HG02623 (cell line): ENCODE measurements at regions not wholly inside any gene's neighbourhood (a gene's known extent, or its start where the extent isn't known, plus 50 kb on each side); places are given as distances from the start of the nearest gene placed in this dataset.

Experiments used
- ATAC-seq: cut with Tn5 transposase; IDR thresholded peaks from one replicate; pipeline ENCODE4 v1.9.1; 2021; ENCODE audit warnings: moderate library complexity; ENCODE audit not compliant: unreplicated experiment

DNA sequence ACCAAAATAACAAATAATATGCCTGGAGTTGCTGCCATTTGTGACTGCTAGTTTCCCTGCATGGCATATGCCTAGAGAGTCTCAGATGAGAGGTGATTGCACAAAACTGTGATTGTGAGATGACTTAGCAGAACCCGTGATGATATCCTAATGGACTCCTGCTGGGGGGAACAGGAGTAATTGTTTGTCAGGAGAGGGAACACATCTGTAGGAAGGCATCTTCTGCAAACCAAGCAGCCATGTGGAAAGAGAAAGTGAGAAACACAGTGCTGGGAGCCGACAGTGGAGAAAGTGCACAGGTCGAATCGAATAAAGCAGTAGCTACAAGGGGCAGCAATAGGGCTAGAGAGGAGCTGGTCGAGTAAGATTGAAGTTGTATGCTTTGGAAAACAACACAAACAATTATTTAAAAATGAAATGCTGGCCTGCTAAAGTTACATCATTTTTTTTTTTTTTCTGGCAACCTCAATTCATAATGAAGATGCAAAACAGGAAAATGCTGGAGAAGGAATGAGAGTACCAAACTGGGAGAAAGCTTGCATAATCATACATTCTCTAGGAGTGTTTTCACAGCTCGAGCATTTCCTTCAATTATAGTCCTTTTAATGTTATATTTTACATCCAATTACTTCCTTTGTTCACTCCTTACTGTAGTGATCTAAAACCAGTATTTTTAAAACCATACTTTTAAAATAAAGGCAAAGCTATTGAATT, 494.2 kb upstream of the AGTR1 start:
- ATAC-seq, result no peak

DNA sequence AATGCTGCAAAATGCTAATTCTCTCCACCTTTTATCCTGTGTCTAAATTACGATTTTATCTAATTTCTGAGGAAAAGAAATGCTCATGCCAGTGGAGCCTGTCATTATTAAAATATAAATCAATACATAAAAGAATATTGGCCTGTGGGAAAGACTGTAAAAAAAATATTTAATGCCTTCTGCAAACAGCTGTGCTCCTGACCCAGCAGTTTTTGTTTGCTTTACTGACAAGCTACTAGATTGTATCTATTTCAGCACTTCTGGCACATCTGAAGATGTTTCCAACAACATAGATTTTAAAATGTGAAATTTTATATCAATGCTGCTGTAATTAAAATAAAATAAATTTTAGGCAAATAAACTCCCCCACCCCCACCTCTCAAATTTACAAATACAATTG, 493.6 kb upstream of the AGTR1 start:
- ATAC-seq, result no peak

DNA sequence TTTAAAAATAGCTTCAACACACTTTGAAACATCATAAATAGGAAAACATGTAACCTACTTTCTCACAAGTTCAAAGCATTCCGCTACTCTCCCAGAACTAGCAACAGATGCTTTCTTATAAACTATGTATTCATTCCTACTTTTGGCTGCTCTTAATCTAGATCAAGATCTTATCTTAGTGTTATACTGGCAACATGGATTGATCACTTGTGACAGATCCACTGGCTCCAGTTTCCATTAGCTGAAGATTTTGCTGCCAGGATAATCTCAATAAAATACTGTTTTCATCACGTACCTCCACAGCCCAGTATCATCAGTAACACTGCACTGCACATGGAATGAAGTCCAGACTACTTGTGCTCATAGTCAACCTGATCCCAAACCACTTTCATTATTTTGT, 491.7 kb upstream of the AGTR1 start:
- ATAC-seq, result no peak

DNA sequence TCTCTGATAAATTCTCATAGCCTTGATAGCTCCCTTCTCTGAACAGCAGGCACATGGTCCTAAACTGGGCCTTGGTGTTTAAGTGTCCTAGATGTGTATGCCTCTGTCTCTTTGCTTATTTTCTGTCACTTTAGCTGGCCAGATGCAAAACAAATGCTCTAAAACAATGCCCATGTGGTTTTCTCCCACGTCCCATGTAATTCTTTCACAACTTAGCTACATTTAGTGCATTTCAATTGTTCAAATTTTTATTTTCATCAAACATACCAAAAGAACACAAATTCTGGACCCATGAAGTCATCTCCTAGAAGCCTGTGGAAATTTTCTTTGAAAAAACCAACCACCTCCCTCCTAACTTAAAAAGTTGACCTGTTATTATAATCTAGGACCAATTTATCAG, 491.3 kb upstream of the AGTR1 start:
- ATAC-seq, result no peak

DNA sequence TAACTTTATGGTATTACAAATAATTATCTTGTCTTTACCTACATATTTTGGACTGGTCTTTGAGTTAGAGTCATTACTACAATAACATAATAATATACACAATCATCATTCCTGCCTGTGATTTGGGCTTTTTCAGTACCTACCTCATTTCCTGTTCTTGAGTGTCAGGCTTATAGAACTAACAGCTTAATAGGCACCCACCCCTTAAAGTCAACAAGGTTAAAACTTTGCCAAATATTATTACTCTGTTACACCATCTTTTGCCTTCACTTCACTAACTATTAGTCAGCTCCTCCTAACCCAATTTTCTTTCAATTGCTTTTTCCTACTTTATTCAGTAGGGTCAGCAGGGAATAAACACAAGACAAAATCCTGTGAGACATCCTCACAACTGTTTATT, 488.7 kb upstream of the AGTR1 start:
- ATAC-seq, result no peak

DNA sequence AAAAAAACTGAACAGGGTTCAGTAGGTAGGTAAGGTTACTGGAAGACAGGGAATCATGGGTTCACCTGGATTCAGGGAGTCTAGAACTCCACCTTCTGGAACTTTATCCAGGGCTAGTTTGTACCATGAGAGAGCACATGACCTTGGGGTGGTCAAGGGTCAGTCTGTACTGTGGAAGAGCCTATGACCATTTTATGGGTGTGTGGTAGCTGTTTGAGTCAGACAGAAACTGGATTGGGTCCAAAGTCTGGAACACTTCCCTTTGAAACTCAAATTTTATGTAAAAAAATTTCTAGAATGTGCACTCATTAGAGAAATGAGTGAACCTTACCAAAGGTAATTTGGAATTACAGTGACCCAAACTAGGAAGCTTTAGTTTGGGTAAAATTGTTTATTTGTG, 486.0 kb upstream of the AGTR1 start:
- peak; percentile 67 for ATAC-seq

DNA sequence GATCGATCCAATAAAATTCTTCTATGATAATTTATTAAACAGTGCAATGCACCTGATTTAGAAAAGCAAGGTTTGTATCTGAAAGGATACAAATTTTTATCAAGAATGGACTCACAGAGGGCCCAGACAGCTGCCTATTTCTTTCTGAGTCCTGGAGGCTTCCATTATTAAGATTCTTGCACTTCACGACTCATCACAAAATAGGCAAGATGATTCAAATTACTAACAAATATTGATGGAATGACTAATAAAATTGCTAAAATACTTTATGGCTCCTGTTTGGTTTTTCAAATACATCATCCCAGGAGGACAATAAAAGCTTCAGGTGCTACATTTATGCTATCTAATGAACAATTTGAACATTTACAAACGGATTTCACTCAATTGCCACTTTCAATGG, 483.0 kb upstream of the AGTR1 start:
- ATAC-seq, result no peak

DNA sequence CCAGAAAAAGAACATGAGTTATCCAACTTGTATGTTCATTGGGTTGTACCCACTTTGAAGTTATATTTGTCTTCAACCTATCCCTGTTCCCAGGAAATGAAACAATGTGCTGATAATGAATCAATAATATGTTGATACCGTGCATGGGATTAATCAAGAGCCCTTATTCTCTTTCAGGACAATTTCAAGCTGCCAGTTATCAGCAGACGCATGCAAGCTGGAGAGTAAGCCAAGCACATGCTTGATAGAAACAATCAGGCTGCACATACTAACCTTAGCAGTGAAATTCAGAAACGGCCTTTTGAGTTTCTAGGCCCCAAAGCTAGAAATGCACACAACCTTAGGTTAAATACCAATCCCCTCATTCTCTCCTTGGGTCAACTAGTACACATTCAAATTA, 480.4 kb upstream of the AGTR1 start:
- no peak for ATAC-seq

DNA sequence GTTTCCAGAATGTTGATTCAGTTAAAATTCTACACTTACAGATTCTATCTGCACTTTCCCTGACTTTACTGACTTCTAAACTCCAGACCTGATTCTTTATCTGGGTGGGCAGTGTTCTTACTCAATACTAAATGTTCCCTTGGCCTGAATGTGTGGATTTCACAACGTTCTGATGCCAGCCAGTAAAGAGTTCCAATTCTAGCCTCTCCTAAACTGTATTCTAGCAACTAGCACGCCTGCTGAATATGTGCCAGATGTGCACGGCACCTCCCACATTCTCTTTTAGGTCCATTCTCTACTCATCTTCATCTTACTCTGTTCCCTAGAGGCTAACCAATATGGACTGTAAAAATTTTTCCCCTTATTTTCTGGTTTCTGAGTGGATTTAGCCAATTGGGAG, 479.5 kb upstream of the AGTR1 start:
- no peak for ATAC-seq

DNA sequence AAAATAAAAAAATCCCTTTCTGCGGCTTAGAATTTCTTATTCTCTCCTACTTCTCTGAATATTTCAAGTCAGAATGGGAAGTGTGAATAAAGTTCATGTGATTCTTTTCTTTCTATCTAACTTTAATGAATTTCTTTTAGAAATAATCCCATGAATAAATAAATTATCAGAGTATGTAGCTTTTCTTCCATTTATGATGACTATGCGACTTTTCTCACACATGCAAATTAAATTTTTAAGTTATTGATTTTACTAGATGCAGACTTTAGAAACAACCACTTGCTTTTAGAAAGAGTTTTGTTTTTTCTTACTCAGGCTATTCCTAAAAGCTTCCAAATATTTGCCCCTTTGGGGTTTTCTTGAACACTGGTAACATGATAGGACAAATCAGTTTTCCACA, 477.7 kb upstream of the AGTR1 start:
- ATAC-seq, result no peak

DNA sequence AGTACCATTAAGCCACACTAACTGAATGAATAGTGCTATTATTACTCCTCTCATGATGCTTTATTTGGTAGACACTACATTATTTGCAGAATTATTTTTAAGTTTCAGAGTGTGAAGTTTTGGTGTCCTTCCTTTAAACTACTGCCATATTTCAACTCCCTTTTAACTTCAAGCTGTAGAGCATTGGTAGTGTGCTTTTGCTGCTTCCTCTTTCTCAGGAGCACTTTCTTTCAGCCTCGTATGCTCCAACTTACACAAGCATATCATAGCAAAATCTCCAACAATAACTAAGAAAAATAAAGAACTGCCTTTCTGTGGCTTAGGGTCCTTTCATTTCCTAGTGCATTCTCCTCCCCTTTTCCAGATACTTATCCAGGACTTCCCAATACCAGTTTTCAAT, 476.4 kb upstream of the AGTR1 start:
- ATAC-seq, result no peak

DNA sequence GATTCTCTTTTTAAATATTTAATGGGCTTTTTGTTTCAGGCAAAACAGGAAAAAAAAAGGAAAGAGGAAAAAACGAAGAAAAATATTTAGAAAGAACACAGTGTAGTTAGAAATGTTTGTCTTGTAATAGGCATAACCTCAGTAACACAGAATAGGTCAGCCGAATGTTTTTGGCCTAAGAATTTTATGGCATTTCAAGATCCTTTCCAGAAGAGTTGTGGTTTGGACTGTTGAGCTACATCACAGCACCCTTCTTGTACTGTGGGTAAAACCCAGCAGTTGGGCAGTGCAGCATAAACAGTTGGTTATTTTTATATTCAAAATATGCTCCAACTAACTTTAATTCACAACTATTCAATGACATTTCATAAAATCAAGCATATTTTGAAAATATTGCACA, 474.4 kb upstream of the AGTR1 start:
- no peak for ATAC-seq

DNA sequence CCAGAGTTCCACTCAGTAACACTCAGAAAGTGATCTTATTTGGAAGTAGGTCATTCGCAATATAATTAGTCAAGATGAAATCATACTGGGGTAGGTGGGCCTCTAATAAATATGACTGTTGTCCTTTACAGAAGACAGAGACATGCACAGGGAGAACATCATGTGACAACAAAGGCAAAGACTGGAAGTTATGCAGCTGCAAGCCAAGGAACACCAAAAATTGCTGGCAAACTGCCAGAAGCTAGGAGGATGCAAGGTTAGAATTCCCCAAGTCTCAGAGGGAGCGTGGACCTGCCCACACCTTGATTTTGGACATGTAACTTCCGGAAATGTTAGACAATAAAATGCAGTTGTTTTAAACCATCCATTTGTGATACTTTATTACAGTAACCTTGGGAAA, 471.5 kb upstream of the AGTR1 start:
- no peak for ATAC-seq

DNA sequence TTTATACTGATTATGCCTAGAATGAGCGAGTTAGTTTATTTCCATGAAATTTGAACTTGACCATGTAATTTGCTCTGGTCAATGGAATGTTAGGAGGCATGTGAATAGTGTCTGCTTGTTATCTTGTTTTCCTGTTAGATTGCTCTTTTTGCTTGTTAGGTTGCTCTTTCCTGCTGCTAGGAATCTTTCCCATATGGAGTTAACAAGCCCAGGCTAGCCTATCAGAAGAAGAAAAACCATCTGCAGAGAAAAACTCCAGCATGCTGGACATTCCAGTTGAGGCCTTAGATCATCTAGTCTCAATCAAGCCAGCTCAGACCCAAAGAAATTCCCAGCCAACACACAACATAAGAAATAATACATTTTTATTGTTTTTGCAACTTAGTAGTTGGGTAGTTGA, 470.2 kb upstream of the AGTR1 start:
- no peak for ATAC-seq

DNA sequence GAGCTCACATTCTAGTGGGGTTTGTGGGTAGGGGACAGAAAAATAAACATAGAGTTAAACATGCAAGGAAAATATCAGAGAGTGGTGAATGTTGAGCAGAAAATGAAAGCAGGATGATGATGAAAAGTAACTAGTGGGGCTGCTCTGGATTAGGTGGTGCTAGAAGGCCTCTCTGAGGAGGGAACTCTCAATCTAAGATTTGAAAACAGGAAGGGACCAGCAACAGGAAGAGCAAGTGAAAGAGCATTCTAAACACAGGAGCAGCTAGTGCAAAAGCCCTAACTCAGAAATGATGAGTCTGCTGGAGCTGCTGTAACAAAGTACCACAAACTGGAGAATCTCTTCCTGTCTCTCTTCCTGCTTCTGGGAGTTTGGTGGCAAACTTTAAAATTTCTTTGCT, 468.6 kb upstream of the AGTR1 start:
- peak; percentile 73 for ATAC-seq

DNA sequence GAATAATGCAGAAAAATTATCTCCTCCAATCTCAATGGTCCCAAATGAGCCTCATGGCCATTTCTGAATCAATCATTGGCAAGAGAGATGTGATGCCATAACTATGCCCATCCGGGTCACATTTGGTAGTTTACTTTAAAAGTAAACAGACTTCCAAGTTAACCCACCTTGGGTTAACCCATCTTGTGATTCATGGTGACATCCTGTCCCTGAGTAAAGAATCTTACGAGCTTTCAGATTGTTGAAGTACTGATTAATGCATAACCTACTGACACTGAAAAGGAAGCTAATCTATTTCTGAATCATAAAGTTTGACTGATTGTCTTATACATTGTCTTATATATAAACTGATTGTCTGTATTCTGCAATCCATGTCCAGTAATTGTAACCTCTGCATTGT, 467.2 kb upstream of the AGTR1 start:
- ATAC-seq, result no peak

DNA sequence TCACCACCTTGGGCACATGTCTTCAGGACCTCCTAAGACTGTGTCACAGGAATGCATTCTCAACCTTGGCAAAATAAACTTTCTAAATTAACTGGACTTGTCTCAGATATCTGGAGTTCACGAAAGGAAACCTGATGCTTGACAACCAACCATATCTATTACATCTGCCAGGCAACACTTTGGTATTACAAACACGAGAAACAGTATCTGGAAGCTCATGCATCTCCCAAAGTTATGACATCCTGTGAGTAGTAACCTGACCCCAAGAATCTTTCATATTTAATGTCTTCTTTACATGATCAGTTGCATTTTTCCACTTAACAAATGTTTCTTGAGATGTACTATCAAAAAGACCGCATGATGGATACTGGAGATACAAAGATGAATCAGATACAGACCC, 465.3 kb upstream of the AGTR1 start:
- no peak for ATAC-seq

DNA sequence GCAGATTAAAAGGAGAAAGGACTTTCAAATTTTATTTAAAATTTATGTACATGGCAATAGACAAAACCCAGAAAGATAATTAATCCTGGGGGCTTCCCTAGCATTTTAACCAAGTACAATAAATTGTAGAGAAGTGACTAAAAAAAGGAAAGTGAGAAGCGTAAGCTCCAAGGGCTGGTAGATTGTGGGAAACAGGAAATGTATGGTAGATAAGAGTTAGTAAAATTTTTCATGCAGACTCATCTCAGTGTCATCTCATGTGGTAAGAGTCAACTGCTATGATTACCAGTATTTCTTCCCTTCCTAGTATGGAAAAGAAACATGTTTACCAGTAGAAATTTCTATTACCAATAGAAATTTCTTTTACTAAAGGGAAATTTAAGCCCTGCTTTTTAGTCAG, 464.3 kb upstream of the AGTR1 start:
- no peak for ATAC-seq

DNA sequence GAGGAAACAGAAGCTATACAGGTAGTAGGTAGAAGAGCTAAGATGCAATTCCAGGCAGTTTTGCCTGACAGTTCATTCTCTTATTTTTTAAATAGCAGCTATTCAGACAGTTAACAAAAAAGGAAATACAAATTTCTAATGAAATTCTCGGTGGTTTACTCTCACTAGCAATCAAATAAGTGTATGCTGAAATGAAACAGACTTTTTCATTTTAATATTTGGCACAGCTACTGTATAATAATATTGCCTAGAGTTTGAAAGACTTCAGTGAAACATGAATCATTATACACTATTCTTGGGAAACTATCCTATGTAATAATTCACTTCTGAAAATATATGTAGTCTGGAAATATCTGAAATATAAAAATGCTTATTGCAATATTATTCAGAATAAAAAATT, 463.2 kb upstream of the AGTR1 start:
- no peak for ATAC-seq

DNA sequence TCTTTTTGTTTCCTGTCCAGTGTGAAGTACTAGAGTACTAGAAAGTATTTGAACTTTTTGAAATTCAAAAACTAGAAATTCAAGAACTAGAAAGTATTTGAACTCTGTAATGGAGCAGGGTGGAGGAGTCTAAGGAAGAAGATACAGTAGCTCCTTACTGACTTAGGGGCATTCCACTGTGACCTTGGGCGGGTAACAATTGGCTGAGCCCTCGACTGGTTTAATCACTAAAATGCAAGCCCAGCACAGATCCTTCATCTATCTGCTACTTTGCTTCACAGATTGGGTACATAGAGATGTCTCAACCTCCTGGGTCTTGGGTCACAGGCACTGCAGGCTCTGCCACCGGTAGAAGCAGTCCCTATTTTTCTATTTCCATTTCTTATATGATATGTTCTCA, 462.1 kb upstream of the AGTR1 start:
- no peak for ATAC-seq

DNA sequence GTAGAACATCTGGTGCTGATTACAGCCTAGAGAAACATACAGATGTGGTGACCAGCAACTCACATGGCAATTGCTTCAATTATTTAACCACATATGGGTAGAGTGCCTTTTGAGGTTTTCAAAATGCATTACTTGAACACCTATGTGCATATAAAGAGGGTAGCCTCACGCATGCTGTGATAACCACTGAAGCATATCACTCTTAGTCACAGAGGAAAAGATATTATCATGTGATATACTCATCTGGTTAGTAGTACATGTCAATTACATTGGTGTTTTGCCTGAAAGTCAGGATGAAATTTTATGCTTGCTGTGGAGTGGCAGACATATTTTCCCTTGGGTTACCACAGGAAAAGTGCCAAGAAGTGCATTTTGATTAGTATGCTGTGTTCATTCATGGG, 459.3 kb upstream of the AGTR1 start:
- ATAC-seq, result no peak

DNA sequence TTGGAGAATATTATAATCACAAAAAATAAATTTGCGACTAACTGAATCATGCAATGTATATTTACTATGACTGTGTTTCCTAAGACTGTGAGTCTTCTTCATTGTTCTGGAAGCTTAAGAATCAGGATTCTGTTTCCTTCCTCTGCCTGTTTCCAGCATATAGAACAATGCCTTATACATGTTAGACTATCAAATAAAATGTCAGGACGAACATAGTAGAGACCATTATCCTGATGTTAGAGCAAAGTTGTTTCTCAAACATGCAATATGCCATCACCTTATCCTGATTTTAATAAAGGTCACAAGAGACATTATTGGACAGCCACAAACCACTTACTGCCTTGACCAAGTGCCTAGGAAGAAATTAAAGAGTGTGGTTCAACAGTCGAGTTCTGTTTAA, 457.4 kb upstream of the AGTR1 start:
- ATAC-seq, result no peak

DNA sequence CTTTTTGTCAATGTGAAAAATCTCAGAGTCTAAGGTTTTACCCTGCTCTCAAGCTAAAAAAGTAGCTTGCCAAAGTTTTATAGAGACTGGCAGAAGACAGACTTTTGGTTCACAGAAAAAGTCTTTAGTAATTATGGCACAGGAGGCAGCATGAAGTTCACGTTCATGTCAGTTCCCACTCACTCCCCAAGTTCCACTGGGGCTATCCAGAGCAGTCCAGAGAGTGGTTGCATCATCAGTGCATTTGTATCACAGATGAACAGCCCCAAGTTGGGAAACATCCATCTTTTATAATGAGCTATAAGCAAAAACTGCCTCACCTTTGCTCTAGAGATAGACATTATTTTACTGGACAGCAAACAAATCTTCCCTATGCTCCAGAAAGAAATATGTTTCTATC, 454.1 kb upstream of the AGTR1 start:
- ATAC-seq, result no peak
